Lower lobe of right lung (tissue), 2 donors: ENCODE measurements at regions not wholly inside any gene's neighbourhood (a gene's known extent, or its start where the extent isn't known, plus 50 kb on each side); places are given as distances from the start of the nearest gene placed in this dataset.

ENCODE experiments used
- ATAC-seq, 2 donors: fragments of 200-7000 bp; cut with Tn5 transposase; one replicate each; pipeline ENCODE4 v1.9.1; 2020 to 2022; ENCODE audit warnings: mild to moderate bottlenecking in 2 of 2, moderate library complexity in 2 of 2
- DNase-seq: peaks from one replicate; pipeline ENCODE4 v3.0.0-alpha.2; 2020
- H3K27ac ChIP-seq: fragments of 200-600 bp; one replicate; pipeline ENCODE4 v1.8.0; 2022
- H3K27me3 ChIP-seq: fragments of 200-600 bp; one replicate; pipeline ENCODE4 v1.8.0; 2022; ENCODE audit warnings: low read depth
- H3K36me3 ChIP-seq: fragments of 200-600 bp; one replicate; pipeline ENCODE4 v1.8.0; 2022; ENCODE audit warnings: mild to moderate bottlenecking
- H3K4me1 ChIP-seq: fragments of 200-600 bp; one replicate; pipeline ENCODE4 v1.8.0; 2022
- H3K4me3 ChIP-seq: fragments of 200-600 bp; one replicate; pipeline ENCODE4 v1.8.0; 2022; ENCODE audit warnings: mild to moderate bottlenecking
- H3K9me3 ChIP-seq: fragments of 200-600 bp; one replicate; pipeline ENCODE4 v1.8.0; 2022
- CTCF ChIP-seq: fragments of 200-600 bp; IDR thresholded peaks from one replicate; pipeline ENCODE4 v1.8.0; 2022; ENCODE audit warnings: antibody characterized with exemption, mild to moderate bottlenecking
- intact Hi-C: fragments of 100-400 bp; cut with DNase I; formaldehyde crosslinking; loops from one replicate; pipeline ENCODE4 v1.11.0; 2022
- donor health status: DM: no; HTN: yes; CAD: no; lungs with severe emphysema.

- peaks cover 17% of the 10 kb centered on the region for H3K27me3 ChIP-seq
- H3K27ac ChIP-seq = no peak overlapping the region
- no peaks in the 10 kb centered on the region for H3K4me1 ChIP-seq
- H3K9me3 ChIP-seq = no peaks in the 10 kb centered on the region
- no peak overlapping the region for H3K4me3 ChIP-seq
- intact Hi-C loops = no loop called here
- peak; percentile 18 for TF ChIP-seq CTCF
- H3K36me3 ChIP-seq = no peaks in the 10 kb centered on the region
- no peak for DNase-seq
- peak in 1 of 2 donors; percentile 65 for ATAC-seq
These were observed 98.9 kb upstream of the UBASH3B start for GRCh38 chr11:122556605-122557004.

- Histone ChIP-seq H3K27ac (no peak overlapping the region), H3K4me1 (no peaks in the 10 kb centered on the region), H3K36me3 (no peaks in the 10 kb centered on the region), H3K27me3 (no peaks in the 10 kb centered on the region), H3K4me3 (no peak overlapping the region), H3K9me3 (peaks cover 29% of the 10 kb centered on the region)
- intact Hi-C loops = no loop called here
- no peak for DNase-seq
- TF ChIP-seq CTCF = no peak
- no peak for ATAC-seq
These were observed 117.5 kb upstream of the UBASH3B start for GRCh38 chr11:122538060-122538459.

GRCh38 chr11:122524898-122525297 is 130.6 kb upstream of the UBASH3B start:
- intact Hi-C loops = no loop called here
- no peak for TF ChIP-seq CTCF
- DNase-seq = no peak
- H3K36me3 ChIP-seq = no peaks in the 10 kb centered on the region
- H3K4me1 ChIP-seq = no peaks in the 10 kb centered on the region
- H3K27ac ChIP-seq = no peak overlapping the region
- no peaks in the 10 kb centered on the region for H3K27me3 ChIP-seq
- ATAC-seq = no peak
- H3K9me3 ChIP-seq = no peaks in the 10 kb centered on the region
- no peak overlapping the region for H3K4me3 ChIP-seq

GRCh38 chr11:122523846-122524805 is 131.4 kb upstream of the UBASH3B start:
- H3K9me3 ChIP-seq = no peaks in the 10 kb centered on the region
- intact Hi-C loops = no loop called here
- H3K27ac ChIP-seq = no peak overlapping the region
- no peak for DNase-seq
- H3K4me3 ChIP-seq = no peak overlapping the region
- no peaks in the 10 kb centered on the region for H3K36me3 ChIP-seq
- no peak for TF ChIP-seq CTCF
- no peaks in the 10 kb centered on the region for H3K27me3 ChIP-seq
- H3K4me1 ChIP-seq = no peaks in the 10 kb centered on the region
- ATAC-seq = peak; percentile 50 to 64

GRCh38 chr11:122521626-122522025 is 133.9 kb upstream of the UBASH3B start:
- H3K27ac ChIP-seq = no peak overlapping the region
- no peaks in the 10 kb centered on the region for H3K27me3 ChIP-seq
- DNase-seq = no peak
- intact Hi-C loops = no loop called here
- ATAC-seq = no peak
- no peak overlapping the region for H3K4me3 ChIP-seq
- H3K4me1 ChIP-seq = no peaks in the 10 kb centered on the region
- no peak for TF ChIP-seq CTCF
- H3K9me3 ChIP-seq = no peaks in the 10 kb centered on the region
- no peaks in the 10 kb centered on the region for H3K36me3 ChIP-seq
